ENCODE measurements at regions not wholly inside any gene's neighbourhood (a gene's known extent, or its start where the extent isn't known, plus 50 kb on each side); places are given as distances from the start of the nearest gene placed in this dataset.

DNA sequence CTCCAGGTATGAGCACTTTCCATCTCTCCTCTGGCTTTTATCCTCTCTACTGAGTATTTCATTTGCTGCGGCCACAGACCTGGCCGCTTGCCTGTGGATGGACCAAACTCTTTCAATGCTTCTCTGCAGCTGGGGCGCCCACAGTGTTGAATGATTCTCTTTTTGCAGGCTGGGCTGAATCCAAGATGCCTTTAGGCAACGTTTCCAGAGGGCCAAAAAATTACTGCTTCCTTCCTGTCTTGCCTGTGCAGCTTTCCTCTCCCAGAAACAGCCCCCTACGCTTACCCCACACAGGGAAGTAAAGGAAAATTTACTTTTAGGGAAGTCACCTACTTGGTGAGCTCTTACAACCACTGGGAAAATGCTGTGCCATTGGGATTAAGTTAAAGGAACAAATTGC lies 55.6 kb upstream of the JDP2 start:
- DNase-seq: peak; percentile 78

DNA sequence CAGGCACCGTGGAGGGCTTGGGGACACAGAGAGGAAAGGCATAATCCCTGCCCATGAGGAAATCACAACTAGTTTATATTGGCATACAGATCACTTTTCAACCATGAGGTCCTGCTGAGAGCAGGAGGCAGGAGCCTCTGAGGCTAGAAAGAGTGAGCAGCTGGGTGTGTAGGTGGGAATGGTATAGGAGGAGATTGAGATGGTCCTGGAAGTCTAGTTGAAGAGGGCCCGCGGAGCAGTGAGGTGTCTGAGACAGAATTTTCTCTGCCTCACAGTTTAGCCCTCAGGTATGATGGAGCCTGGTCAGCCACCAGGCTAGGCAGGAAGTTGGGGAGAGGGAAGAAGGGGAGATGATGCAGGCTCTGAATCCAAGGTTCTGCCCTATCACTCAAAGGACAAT lies 54.7 kb upstream of the JDP2 start:
- no peak for DNase-seq

DNA sequence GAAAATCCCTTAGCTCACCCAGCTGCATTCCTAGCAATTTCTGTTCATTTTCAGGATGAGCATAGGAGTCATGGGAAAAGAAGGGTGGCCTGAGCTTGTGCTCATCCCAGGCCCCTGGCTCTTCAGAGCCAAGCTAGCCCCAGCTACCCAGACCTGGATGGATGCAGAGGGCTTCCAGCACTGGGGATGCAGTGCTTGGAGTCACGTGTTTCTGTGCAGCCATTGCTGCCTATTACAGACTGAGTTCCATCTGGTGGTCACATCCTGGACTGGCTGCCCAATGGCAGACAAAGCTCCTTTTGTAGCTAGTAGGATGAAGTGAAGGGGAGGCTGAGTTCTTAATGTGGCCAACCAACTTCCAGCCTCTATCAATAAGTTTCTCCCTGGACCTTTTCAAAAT lies 54.2 kb upstream of the JDP2 start:
- DNase-seq: peak; percentile 40

DNA sequence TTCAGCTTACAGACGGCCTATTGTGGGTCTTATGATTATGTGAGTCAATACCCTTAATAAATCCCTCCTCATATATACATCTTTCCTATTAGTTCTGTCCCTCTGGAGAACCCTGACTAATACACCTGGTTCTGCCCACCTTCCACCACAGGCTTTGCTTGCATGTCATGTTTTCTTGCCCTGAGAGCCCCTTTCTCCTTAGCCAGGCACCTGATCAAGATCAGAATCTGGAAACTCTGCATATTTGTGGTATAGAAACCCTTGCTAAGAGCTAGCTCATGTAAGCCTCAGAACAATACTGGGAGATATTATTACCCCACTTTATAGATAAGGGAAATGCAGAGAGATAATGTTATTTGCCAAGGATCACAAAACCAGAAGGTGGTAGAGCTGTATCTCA lies 52.9 kb upstream of the JDP2 start:
- no peak for DNase-seq

DNA sequence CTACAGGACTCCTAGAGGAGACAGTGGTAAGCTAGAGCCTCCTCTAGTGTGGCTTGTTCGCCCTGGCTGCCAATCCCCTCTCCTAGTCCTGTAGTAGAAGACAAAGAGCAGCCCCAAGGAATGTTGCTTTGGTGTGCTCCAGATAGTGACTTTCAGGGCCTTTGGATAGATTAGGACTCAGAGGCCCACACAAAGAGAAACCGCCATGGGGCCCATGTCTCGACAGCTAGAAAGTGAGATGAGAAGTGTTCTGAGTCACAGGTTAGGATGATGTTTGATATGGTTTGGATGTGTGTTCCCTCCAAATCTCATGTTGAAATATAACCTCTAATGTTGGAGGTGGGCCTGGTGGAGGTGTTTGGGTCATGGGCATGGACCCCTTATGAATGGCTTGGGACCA lies 51.8 kb upstream of the JDP2 start:
- DNase-seq: no peak
